Vagina (tissue), 2 donors: ENCODE measurements at regions not wholly inside any gene's neighbourhood (a gene's known extent, or its start where the extent isn't known, plus 50 kb on each side); places are given as distances from the start of the nearest gene placed in this dataset.

Experiments used
- DNase-seq, 2 donors: peaks; one replicate each; pipeline ENCODE4 v3.0.0-alpha.2; 2017; ENCODE audit errors: extremely low spot score in 2 of 2
- H3K27ac ChIP-seq: fragments of 200-600 bp; sonication (generic); one replicate; pipeline ENCODE4 v1.5.1; 2019
- H3K27me3 ChIP-seq: fragments of 200-600 bp; sonication (generic); one replicate; pipeline ENCODE4 v1.5.1; 2019
- H3K36me3 ChIP-seq, 2 donors: fragments of 200-600 bp; sonication (generic); one replicate each; pipeline ENCODE4 v1.5.1; 2017 to 2019
- H3K4me1 ChIP-seq: fragments of 200-600 bp; sonication (generic); one replicate; pipeline ENCODE4 v1.5.1; 2019
- H3K4me3 ChIP-seq, 2 donors: fragments of 200-600 bp; sonication (generic); 1 replicate in 1 of 2; 2 replicates in 1 of 2; pipeline ENCODE4 v1.5.1; 2016 to 2019
- H3K9me3 ChIP-seq: fragments of 200-600 bp; sonication (generic); one replicate; pipeline ENCODE4 v1.5.1; 2019
- CTCF ChIP-seq, 3 experiments: fragments of 450-650 bp in 2 of 3; fragments of 200-600 bp in 1 of 3; sonication (generic) in 1 of 3; IDR thresholded peaks; one replicate each; pipeline ENCODE4 v1.5.1; 2017 to 2019; ENCODE audit warnings: antibody characterized with exemption in 3 of 3, mild to moderate bottlenecking in 2 of 3, moderate library complexity in 2 of 3
- POLR2A ChIP-seq, 2 donors: fragments of 450-650 bp; IDR thresholded peaks; one replicate each; pipeline ENCODE4 v1.6.1; 2017; ENCODE audit warnings: antibody characterized with exemption in 2 of 2, mild to moderate bottlenecking in 2 of 2, moderate library complexity in 2 of 2
- POLR2AphosphoS5 ChIP-seq, 2 donors: sonication (generic); formaldehyde crosslinking; IDR thresholded peaks; one replicate each; pipeline ENCODE4 v1.9.0; 2017; ENCODE audit warnings: antibody characterized with exemption in 2 of 2, mild to moderate bottlenecking in 2 of 2, low read depth in 1 of 2; ENCODE audit not compliant: insufficient read depth in 1 of 2
- intact Hi-C: fragments of 100-400 bp; cut with DNase I; formaldehyde crosslinking; loops from one replicate; pipeline ENCODE4 v1.15.1; 2023

- intact Hi-C loops = no loop called here
- Histone ChIP-seq H3K36me3 (no peaks in the 10 kb centered on the region), H3K4me3 (no peak overlapping the region), H3K9me3 (no peaks in the 10 kb centered on the region), H3K4me1 (no peaks in the 10 kb centered on the region), H3K27ac (no peak overlapping the region), H3K27me3 (no peaks in the 10 kb centered on the region)
- TF ChIP-seq POLR2A (IDR thresholded peaks at IDR 0.05) (no peak), CTCF (IDR thresholded peaks at IDR 0.05) (no peak), POLR2AphosphoS5 (IDR thresholded peaks at IDR 0.05; ENCODE audit: insufficient read depth in 1 of 2, low read depth in 1 of 2) (no peak)
- no peak for DNase-seq
Measured at GRCh38 chr5:57319628-57320027, 145.8 kb downstream of the GPBP1 start.

- no peak for DNase-seq
- Histone ChIP-seq H3K27me3 (no peaks in the 10 kb centered on the region), H3K36me3 (no peaks in the 10 kb centered on the region), H3K4me1 (no peaks in the 10 kb centered on the region), H3K4me3 (no peak overlapping the region), H3K9me3 (no peaks in the 10 kb centered on the region), H3K27ac (no peak overlapping the region)
- no peak for TF ChIP-seq POLR2AphosphoS5 (IDR thresholded peaks at IDR 0.05; ENCODE audit: insufficient read depth in 1 of 2, low read depth in 1 of 2)
- no peak for TF ChIP-seq POLR2A (IDR thresholded peaks at IDR 0.05)
- no peak for TF ChIP-seq CTCF (IDR thresholded peaks at IDR 0.05)
- intact Hi-C loops = no loop called here
Measured at GRCh38 chr5:57318251-57318650, 144.4 kb downstream of the GPBP1 start.

GRCh38 chr5:57317341-57317740 is 143.5 kb downstream of the GPBP1 start:
- Histone ChIP-seq H3K9me3 (no peaks in the 10 kb centered on the region), H3K27me3 (no peaks in the 10 kb centered on the region), H3K4me3 (no peak overlapping the region), H3K27ac (peak overlapping the region; percentile 30), H3K36me3 (no peaks in the 10 kb centered on the region), H3K4me1 (no peaks in the 10 kb centered on the region)
- intact Hi-C loops = no loop called here
- no peak for TF ChIP-seq POLR2A (IDR thresholded peaks at IDR 0.05)
- TF ChIP-seq POLR2AphosphoS5 (IDR thresholded peaks at IDR 0.05; ENCODE audit: insufficient read depth in 1 of 2, low read depth in 1 of 2) = no peak
- no peak for TF ChIP-seq CTCF (IDR thresholded peaks at IDR 0.05)
- DNase-seq = no peak

GRCh38 chr5:57316798-57317327 is 143.0 kb downstream of the GPBP1 start:
- H3K36me3 ChIP-seq = no peaks in the 10 kb centered on the region
- no peak for DNase-seq
- TF ChIP-seq CTCF (IDR thresholded peaks at IDR 0.05) (no peak), POLR2AphosphoS5 (IDR thresholded peaks at IDR 0.05; ENCODE audit: insufficient read depth in 1 of 2, low read depth in 1 of 2) (no peak), POLR2A (IDR thresholded peaks at IDR 0.05) (no peak)

GRCh38 chr5:57315941-57316340 is 142.1 kb downstream of the GPBP1 start:
- no peaks in the 10 kb centered on the region for H3K4me1 ChIP-seq
- no peak for TF ChIP-seq POLR2A (IDR thresholded peaks at IDR 0.05)
- no peak for TF ChIP-seq POLR2AphosphoS5 (IDR thresholded peaks at IDR 0.05; ENCODE audit: insufficient read depth in 1 of 2, low read depth in 1 of 2)
- TF ChIP-seq CTCF (IDR thresholded peaks at IDR 0.05) = no peak
- H3K4me3 ChIP-seq = no peak overlapping the region
- H3K27me3 ChIP-seq = no peaks in the 10 kb centered on the region
- intact Hi-C loops = no loop called here
- H3K36me3 ChIP-seq = no peaks in the 10 kb centered on the region
- no peak overlapping the region for H3K27ac ChIP-seq
- DNase-seq = no peak
- no peaks in the 10 kb centered on the region for H3K9me3 ChIP-seq

More at GRCh38 chr5:57316798-57317327, 143.0 kb downstream of the GPBP1 start:
- Histone ChIP-seq H3K4me3 (no peak overlapping the region), H3K9me3 (no peaks in the 10 kb centered on the region), H3K27ac (peak overlapping the region; percentile 30), H3K27me3 (no peaks in the 10 kb centered on the region), H3K4me1 (no peaks in the 10 kb centered on the region)
- intact Hi-C loops = no loop called here
